Glutamatergic neuron (in vitro differentiated cells): ENCODE measurements at regions not wholly inside any gene's neighbourhood (a gene's known extent, or its start where the extent isn't known, plus 50 kb on each side); places are given as distances from the start of the nearest gene placed in this dataset.

Experiments
- DNase-seq: peaks from one replicate; pipeline ENCODE4 v3.0.0; 2022
- H3K27ac Mint-ChIP-seq: one replicate; pipeline ENCODE4 v1.8.0; 2020; ENCODE audit warnings: mild to moderate bottlenecking, mixed read lengths, inconsistent platforms; ENCODE audit not compliant: unreplicated experiment
- H3K27me3 Mint-ChIP-seq: one replicate; pipeline ENCODE4 v1.8.0; 2020; ENCODE audit warnings: mild to moderate bottlenecking, moderate library complexity, mixed read lengths, inconsistent platforms; ENCODE audit not compliant: unreplicated experiment
- H3K36me3 Mint-ChIP-seq: one replicate; pipeline ENCODE4 v1.8.0; 2020; ENCODE audit warnings: mild to moderate bottlenecking, mixed read lengths, inconsistent platforms; ENCODE audit not compliant: unreplicated experiment
- H3K4me1 Mint-ChIP-seq: one replicate; pipeline ENCODE4 v1.8.0; 2020; ENCODE audit warnings: mild to moderate bottlenecking, low read depth, mixed read lengths, inconsistent platforms; ENCODE audit not compliant: unreplicated experiment
- H3K4me3 Mint-ChIP-seq: one replicate; pipeline ENCODE4 v1.8.0; 2020; ENCODE audit warnings: mild to moderate bottlenecking, mixed read lengths, inconsistent platforms; ENCODE audit not compliant: unreplicated experiment
- H3K9me3 Mint-ChIP-seq: one replicate; pipeline ENCODE4 v1.8.0; 2020; ENCODE audit warnings: mild to moderate bottlenecking, moderate library complexity, mixed read lengths, inconsistent platforms; ENCODE audit not compliant: unreplicated experiment
- TF ChIP-seq, protein P1 (sequence below): fragments of 200-600 bp; sonication (generic); IDR thresholded peaks from one replicate; pipeline ENCODE4 v1.5.0; 2021; ENCODE audit not compliant: partially characterized antibody, unreplicated experiment

DNA sequence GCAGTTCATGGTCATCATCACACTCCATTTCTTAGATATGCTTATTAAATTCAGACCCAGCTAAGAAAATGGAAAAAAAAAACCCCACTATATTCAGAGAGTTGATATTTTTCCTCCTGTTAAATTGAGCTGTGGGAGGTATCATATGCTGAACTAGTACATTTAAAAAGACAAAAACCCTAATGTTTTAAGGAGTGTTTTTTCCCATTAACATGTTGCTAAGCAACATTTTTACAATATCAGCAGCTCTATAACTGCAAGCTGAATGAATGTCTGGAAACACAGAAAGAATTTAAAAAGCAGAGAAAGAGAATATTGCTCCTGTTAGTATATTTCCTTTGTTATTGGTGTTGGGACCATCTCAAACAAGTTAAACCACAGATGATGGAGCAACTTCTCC, 265.8 kb upstream of the GRIA1 start:
- Mint-ChIP-seq H3K36me3 (no peaks in the 10 kb centered on the region), H3K4me3 (no peak overlapping the region), H3K27ac (no peak overlapping the region), H3K9me3 (peaks cover 2% of the 10 kb centered on the region), H3K27me3 (no peaks in the 10 kb centered on the region), H3K4me1 (no peaks in the 10 kb centered on the region)
- TF ChIP-seq, protein P1, sequence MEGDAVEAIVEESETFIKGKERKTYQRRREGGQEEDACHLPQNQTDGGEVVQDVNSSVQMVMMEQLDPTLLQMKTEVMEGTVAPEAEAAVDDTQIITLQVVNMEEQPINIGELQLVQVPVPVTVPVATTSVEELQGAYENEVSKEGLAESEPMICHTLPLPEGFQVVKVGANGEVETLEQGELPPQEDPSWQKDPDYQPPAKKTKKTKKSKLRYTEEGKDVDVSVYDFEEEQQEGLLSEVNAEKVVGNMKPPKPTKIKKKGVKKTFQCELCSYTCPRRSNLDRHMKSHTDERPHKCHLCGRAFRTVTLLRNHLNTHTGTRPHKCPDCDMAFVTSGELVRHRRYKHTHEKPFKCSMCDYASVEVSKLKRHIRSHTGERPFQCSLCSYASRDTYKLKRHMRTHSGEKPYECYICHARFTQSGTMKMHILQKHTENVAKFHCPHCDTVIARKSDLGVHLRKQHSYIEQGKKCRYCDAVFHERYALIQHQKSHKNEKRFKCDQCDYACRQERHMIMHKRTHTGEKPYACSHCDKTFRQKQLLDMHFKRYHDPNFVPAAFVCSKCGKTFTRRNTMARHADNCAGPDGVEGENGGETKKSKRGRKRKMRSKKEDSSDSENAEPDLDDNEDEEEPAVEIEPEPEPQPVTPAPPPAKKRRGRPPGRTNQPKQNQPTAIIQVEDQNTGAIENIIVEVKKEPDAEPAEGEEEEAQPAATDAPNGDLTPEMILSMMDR = no peak
- no peak for DNase-seq

DNA sequence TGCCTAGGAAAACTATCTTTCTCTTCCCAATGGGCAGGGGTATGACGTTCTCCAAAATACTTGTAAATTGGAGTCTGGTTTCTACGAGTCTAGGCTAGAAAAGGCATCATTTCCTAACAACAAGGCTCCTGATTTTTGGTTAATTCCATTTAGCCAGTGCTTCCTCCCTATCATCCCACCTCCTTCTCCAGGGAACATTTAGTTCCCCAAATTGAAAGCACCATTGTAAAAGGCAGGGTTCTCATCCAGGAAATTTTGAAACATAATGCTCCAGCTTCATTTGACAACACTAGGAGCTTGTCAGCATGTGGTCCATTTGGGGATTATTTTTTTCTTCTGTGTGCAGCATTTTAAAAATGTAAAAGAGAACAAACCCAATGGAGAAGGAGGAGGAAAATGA, 256.5 kb upstream of the GRIA1 start:
- H3K4me3 Mint-ChIP-seq = no peak overlapping the region

DNA sequence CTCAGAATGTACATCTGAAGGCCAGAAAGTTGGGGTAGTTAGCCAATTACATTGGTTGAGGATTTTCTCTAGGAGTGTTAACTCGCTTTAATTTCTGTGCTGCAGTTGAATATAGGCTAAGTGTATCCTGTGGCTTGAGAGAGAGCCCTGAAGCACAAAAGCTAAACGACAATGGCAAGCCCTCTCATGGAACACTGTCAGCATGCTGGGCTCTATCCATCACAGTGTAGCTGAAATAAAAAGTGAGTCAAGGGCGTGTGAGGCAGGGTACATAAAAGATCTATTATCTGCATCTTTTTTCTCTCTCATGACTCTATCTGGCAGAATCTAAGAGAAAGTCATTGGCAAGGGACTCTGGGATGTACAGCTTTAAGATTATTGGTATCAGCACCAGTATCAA, 254.2 kb upstream of the GRIA1 start:
- Mint-ChIP-seq H3K27ac (no peak overlapping the region), H3K4me1 (no peaks in the 10 kb centered on the region), H3K36me3 (no peaks in the 10 kb centered on the region), H3K27me3 (no peaks in the 10 kb centered on the region), H3K9me3 (no peaks in the 10 kb centered on the region), H3K4me3 (no peak overlapping the region)
- DNase-seq = no peak
- TF ChIP-seq, protein P1 = no peak

More for the DNA sequence above, 256.5 kb upstream of the GRIA1 start:
- Mint-ChIP-seq H3K36me3 (no peaks in the 10 kb centered on the region), H3K9me3 (no peaks in the 10 kb centered on the region), H3K4me1 (no peaks in the 10 kb centered on the region), H3K27me3 (no peaks in the 10 kb centered on the region), H3K27ac (no peak overlapping the region)
- DNase-seq = no peak
- TF ChIP-seq, protein P1 = no peak

DNA sequence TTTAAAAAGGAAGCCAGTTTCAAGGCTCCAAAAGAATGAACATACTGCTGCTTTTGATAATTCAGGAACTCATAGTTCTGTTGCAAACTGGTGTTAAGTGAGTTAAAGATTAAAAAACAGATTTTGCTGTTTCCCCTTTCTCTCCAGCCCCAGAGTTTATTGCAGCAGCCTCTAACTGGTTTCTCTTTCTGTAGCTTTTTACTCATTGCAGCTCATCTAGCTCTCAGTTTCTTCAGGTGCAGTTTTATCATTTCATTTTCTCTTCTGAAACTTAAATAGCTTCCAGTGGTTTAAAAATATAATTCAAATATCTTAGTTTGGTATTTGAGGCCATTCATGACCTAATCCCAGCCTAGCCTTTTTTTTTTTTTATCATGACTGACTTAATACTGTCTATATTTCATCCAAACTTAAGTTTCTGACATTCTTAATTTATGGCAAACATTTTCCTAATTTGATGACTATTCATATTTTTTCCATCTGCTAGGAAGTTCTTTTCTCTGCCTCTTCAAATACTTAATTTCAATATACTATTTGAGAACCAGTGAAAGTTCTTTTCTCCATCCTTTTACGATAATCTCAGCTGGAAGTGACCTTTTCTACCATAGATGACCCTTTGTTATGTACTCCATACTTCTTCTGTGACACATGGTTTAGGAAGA, 252.7 kb upstream of the GRIA1 start:
- Mint-ChIP-seq H3K4me3 (no peak overlapping the region), H3K27ac (no peak overlapping the region), H3K27me3 (no peaks in the 10 kb centered on the region), H3K4me1 (no peaks in the 10 kb centered on the region), H3K36me3 (no peaks in the 10 kb centered on the region), H3K9me3 (no peaks in the 10 kb centered on the region)
- TF ChIP-seq, protein P1 = no peak
- no peak for DNase-seq

DNA sequence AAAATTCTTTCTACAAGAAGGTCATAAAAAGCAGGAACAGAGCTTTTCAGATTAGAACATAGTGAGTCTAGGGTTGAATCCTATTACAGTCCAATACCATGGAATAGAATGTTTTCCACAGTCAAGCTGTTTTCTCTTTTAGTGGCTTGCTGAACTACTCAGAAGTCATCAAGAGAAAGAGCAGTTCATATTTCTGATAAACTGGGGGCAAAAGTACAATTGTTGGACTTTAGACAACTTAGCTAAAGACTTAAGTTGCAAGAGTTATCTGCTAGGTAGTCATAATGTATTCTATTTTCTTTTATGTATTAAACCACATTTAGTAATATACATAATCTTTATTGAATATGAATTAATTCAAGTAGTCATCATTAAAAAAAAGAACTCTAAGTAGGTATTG, 233.1 kb upstream of the GRIA1 start:
- Mint-ChIP-seq H3K4me1 (no peaks in the 10 kb centered on the region), H3K9me3 (no peaks in the 10 kb centered on the region), H3K27ac (no peak overlapping the region), H3K4me3 (no peak overlapping the region), H3K27me3 (no peaks in the 10 kb centered on the region), H3K36me3 (no peaks in the 10 kb centered on the region)
- TF ChIP-seq, protein P1 = no peak
- DNase-seq = no peak
